ENCODE measurements at regions not wholly inside any gene's neighbourhood (a gene's known extent, or its start where the extent isn't known, plus 50 kb on each side); places are given as distances from the start of the nearest gene placed in this dataset.

- no peaks in the 10 kb centered on the region for H4K20me1 ChIP-seq (ENCODE audit: insufficient read depth, poor library complexity, severe bottlenecking)
Observed at GRCh38 chr2:150612957-150613710, 125.7 kb upstream of the RND3 start.

DNA sequence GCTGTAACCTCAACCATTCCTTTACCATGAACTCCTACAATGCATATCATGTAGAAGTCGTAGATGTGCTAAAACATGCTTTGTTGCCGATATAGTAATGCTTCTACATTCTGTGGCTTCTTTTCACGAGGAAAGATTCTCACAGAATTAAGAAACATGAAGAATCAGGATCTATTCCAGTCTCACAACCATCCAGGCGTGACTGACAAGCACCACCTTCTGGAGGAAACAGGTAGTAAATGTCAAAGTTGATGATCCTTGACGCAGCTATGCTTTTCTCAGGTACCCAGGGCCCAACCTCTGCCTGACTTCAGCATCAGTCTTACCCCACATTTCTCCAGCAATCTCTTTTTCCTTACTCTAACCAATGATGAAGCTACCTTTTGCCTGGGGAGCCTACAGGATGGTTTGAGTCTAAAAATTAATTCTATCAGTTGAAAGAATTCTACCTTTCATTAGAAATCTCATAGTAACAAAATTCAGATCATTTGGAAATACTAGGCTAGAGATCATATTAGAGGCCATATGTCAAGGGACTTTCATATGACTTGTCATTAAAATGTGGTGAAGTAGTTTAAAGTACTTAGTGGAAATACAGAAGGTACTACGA, 123.3 kb upstream of the RND3 start:
- H3K4me2 ChIP-seq: no peak overlapping the region
- no peaks in the 10 kb centered on the region for H3K79me2 ChIP-seq
- H3K27me3 ChIP-seq: no peaks in the 10 kb centered on the region
- H3K27ac ChIP-seq: no peak overlapping the region
- H4K20me1 ChIP-seq (ENCODE audit: insufficient read depth, poor library complexity, severe bottlenecking): no peaks in the 10 kb centered on the region
- H3K36me3 ChIP-seq (replicated peaks; ENCODE audit: insufficient read depth, low read depth): no peaks in the 10 kb centered on the region
- no peak overlapping the region for H2AFZ ChIP-seq
- no peaks in the 10 kb centered on the region for H3K9me3 ChIP-seq (ENCODE audit: low read depth)
- H3K9me2 ChIP-seq (replicated peaks; ENCODE audit: insufficient read depth): no peaks in the 10 kb centered on the region
- 50% methylated on average over 6 of the region's 6 CpGs for WGBS (ENCODE audit: low lambda C conversion rate, missing lambda C conversion rate)
- H3K4me3 ChIP-seq: no peak overlapping the region
- peak; percentile 65 for DNase-seq (ENCODE audit: low spot score)
- TF ChIP-seq, protein P1, sequence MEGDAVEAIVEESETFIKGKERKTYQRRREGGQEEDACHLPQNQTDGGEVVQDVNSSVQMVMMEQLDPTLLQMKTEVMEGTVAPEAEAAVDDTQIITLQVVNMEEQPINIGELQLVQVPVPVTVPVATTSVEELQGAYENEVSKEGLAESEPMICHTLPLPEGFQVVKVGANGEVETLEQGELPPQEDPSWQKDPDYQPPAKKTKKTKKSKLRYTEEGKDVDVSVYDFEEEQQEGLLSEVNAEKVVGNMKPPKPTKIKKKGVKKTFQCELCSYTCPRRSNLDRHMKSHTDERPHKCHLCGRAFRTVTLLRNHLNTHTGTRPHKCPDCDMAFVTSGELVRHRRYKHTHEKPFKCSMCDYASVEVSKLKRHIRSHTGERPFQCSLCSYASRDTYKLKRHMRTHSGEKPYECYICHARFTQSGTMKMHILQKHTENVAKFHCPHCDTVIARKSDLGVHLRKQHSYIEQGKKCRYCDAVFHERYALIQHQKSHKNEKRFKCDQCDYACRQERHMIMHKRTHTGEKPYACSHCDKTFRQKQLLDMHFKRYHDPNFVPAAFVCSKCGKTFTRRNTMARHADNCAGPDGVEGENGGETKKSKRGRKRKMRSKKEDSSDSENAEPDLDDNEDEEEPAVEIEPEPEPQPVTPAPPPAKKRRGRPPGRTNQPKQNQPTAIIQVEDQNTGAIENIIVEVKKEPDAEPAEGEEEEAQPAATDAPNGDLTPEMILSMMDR (IDR thresholded peaks at IDR 0.05; ENCODE audit: poor library complexity): peak; percentile 56
- TF ChIP-seq EZH2phosphoT487 (IDR thresholded peaks at IDR 0.05; ENCODE audit: low read depth, severe bottlenecking, unreplicated experiment) (no peak), EZH2 (IDR thresholded peaks at IDR 0.05; ENCODE audit: borderline replicate concordance) (no peak)
- H3K4me1 ChIP-seq (ENCODE audit: insufficient read depth): peaks cover 20% of the 10 kb centered on the region

More at GRCh38 chr2:150612957-150613710, 125.7 kb upstream of the RND3 start:
- WGBS (ENCODE audit: low lambda C conversion rate, missing lambda C conversion rate): 62% methylated on average over 7 of the region's 7 CpGs
- TF ChIP-seq, protein P1 (IDR thresholded peaks at IDR 0.05; ENCODE audit: poor library complexity): no peak
- TF ChIP-seq EZH2phosphoT487 (IDR thresholded peaks at IDR 0.05; ENCODE audit: low read depth, severe bottlenecking, unreplicated experiment): no peak
- no peak for TF ChIP-seq EZH2 (IDR thresholded peaks at IDR 0.05; ENCODE audit: borderline replicate concordance)
- H2AFZ ChIP-seq: no peak overlapping the region
- no peaks in the 10 kb centered on the region for H3K79me2 ChIP-seq
- no peak overlapping the region for H3K4me2 ChIP-seq
- H3K27ac ChIP-seq: peak overlapping the region; percentile 1
- H3K4me1 ChIP-seq (ENCODE audit: insufficient read depth): peaks cover 20% of the 10 kb centered on the region
- DNase-seq (ENCODE audit: low spot score): no peak
- H3K27me3 ChIP-seq: no peaks in the 10 kb centered on the region
- H3K36me3 ChIP-seq (replicated peaks; ENCODE audit: insufficient read depth, low read depth): no peaks in the 10 kb centered on the region
- H3K9me2 ChIP-seq (replicated peaks; ENCODE audit: insufficient read depth): no peaks in the 10 kb centered on the region
- H3K9me3 ChIP-seq (ENCODE audit: low read depth): no peaks in the 10 kb centered on the region
- H3K4me3 ChIP-seq: no peak overlapping the region

DNA sequence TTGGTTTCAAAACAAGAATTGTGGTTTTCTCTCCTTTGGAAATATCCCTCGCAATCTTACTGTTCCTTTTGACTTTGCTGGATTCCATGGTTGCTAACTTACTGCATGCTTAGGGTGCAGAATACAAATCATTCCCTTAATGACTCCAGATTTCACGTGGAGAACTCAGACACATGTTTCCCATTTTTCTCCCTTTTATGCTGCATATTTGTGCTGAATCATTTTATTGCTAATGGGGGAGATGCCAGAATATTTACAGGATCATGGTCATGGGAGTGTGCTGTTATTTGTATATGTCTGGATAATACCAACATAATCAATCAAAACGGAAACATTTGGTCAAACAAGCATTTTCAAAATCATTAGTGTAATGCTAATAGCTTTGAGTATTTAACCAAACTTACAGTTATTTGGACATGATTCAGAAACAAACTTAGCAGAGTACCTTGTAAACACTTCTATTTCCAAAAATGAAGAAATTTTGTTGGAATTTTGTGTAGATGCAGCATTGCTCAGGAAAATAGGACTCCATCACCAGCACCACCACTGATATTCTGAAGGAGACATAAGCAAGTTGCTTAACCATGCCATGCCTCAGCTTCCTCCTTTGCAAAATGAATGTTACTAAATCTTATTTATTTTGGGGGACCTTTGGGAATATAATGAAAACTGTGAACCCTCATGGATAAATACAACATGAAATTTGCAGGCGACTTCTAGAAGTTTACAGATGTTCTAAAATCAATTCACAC, 122.5 kb upstream of the RND3 start:
- no peak overlapping the region for H3K4me2 ChIP-seq
- 46% methylated on average over 4 of the region's 4 CpGs for WGBS (ENCODE audit: low lambda C conversion rate, missing lambda C conversion rate)
- H3K36me3 ChIP-seq (replicated peaks; ENCODE audit: insufficient read depth, low read depth): no peaks in the 10 kb centered on the region
- no peak for DNase-seq (ENCODE audit: low spot score)
- H3K4me1 ChIP-seq (ENCODE audit: insufficient read depth): peaks cover 20% of the 10 kb centered on the region
- no peaks in the 10 kb centered on the region for H3K79me2 ChIP-seq
- no peaks in the 10 kb centered on the region for H3K9me3 ChIP-seq (ENCODE audit: low read depth)
- TF ChIP-seq EZH2 (IDR thresholded peaks at IDR 0.05; ENCODE audit: borderline replicate concordance) (no peak), EZH2phosphoT487 (IDR thresholded peaks at IDR 0.05; ENCODE audit: low read depth, severe bottlenecking, unreplicated experiment) (no peak)
- TF ChIP-seq, protein P1 (IDR thresholded peaks at IDR 0.05; ENCODE audit: poor library complexity): no peak
- no peaks in the 10 kb centered on the region for H3K9me2 ChIP-seq (replicated peaks; ENCODE audit: insufficient read depth)
- H4K20me1 ChIP-seq (ENCODE audit: insufficient read depth, poor library complexity, severe bottlenecking): no peaks in the 10 kb centered on the region
- no peak overlapping the region for H3K4me3 ChIP-seq
- H2AFZ ChIP-seq: no peak overlapping the region
- no peak overlapping the region for H3K27ac ChIP-seq
- no peaks in the 10 kb centered on the region for H3K27me3 ChIP-seq
